ENCODE measurements at regions not wholly inside any gene's neighbourhood (a gene's known extent, or its start where the extent isn't known, plus 50 kb on each side); places are given as distances from the start of the nearest gene placed in this dataset.

GRCh38 chr6:125444006-125444923 lies 142.5 kb upstream of the HDDC2 start:
- H3K27ac ChIP-seq, result no peak overlapping the region
- no peaks in the 10 kb centered on the region for H3K4me1 ChIP-seq (ENCODE audit: control insufficient read depth in 1 of 2, insufficient read depth in 1 of 2, low read depth in 1 of 2, low read length in 1 of 2)
- H3K27me3 ChIP-seq, result no peaks in the 10 kb centered on the region
- TF ChIP-seq CTCF (IDR thresholded peaks at IDR 0.05), result no peak
- no peaks in the 10 kb centered on the region for H3K9me3 ChIP-seq
- H3K4me3 ChIP-seq (ENCODE audit: low read depth in 1 of 2, low read length in 1 of 2), result no peak overlapping the region
- no peaks in the 10 kb centered on the region for H3K36me3 ChIP-seq

- TF ChIP-seq CTCF (IDR thresholded peaks at IDR 0.05), result no peak
- Histone ChIP-seq H3K27me3 (no peaks in the 10 kb centered on the region), H3K36me3 (no peaks in the 10 kb centered on the region), H3K27ac (no peak overlapping the region), H3K9me3 (no peaks in the 10 kb centered on the region), H3K4me1 (ENCODE audit: control insufficient read depth in 1 of 2, insufficient read depth in 1 of 2, low read depth in 1 of 2, low read length in 1 of 2) (no peaks in the 10 kb centered on the region), H3K4me3 (ENCODE audit: low read depth in 1 of 2, low read length in 1 of 2) (no peak overlapping the region)
These were observed 143.3 kb upstream of the HDDC2 start for GRCh38 chr6:125445054-125445453.

- no peak overlapping the region for H3K27ac ChIP-seq
- H3K9me3 ChIP-seq, result no peaks in the 10 kb centered on the region
- H3K4me1 ChIP-seq (ENCODE audit: control insufficient read depth in 1 of 2, insufficient read depth in 1 of 2, low read depth in 1 of 2, low read length in 1 of 2), result no peaks in the 10 kb centered on the region
- no peaks in the 10 kb centered on the region for H3K27me3 ChIP-seq
- H3K36me3 ChIP-seq, result no peaks in the 10 kb centered on the region
- no peak for TF ChIP-seq CTCF (IDR thresholded peaks at IDR 0.05)
- H3K4me3 ChIP-seq (ENCODE audit: low read depth in 1 of 2, low read length in 1 of 2), result no peak overlapping the region
These were observed 144.2 kb upstream of the HDDC2 start for GRCh38 chr6:125446011-125446410.

GRCh38 chr6:125451750-125452149 lies 150.0 kb upstream of the HDDC2 start:
- Histone ChIP-seq H3K9me3 (peaks cover 5% of the 10 kb centered on the region), H3K36me3 (no peaks in the 10 kb centered on the region), H3K4me1 (ENCODE audit: control insufficient read depth in 1 of 2, insufficient read depth in 1 of 2, low read depth in 1 of 2, low read length in 1 of 2) (no peaks in the 10 kb centered on the region), H3K27me3 (no peaks in the 10 kb centered on the region), H3K27ac (no peak overlapping the region), H3K4me3 (ENCODE audit: low read depth in 1 of 2, low read length in 1 of 2) (no peak overlapping the region)
- TF ChIP-seq CTCF (IDR thresholded peaks at IDR 0.05), result no peak

GRCh38 chr6:125453516-125453915 lies 151.7 kb upstream of the HDDC2 start:
- no peak overlapping the region for H3K27ac ChIP-seq

More at GRCh38 chr6:125453516-125453915, 151.7 kb upstream of the HDDC2 start:
- TF ChIP-seq CTCF (IDR thresholded peaks at IDR 0.05), result no peak
- no peak overlapping the region for H3K4me3 ChIP-seq (ENCODE audit: low read depth in 1 of 2, low read length in 1 of 2)
- no peaks in the 10 kb centered on the region for H3K4me1 ChIP-seq (ENCODE audit: control insufficient read depth in 1 of 2, insufficient read depth in 1 of 2, low read depth in 1 of 2, low read length in 1 of 2)
- H3K27me3 ChIP-seq, result no peaks in the 10 kb centered on the region
- peaks cover 5% of the 10 kb centered on the region for H3K9me3 ChIP-seq
- H3K36me3 ChIP-seq, result no peaks in the 10 kb centered on the region

Data from neutrophil (primary cell).